ENCODE measurements at regions not wholly inside any gene's neighbourhood (a gene's known extent, or its start where the extent isn't known, plus 50 kb on each side); places are given as distances from the start of the nearest gene placed in this dataset.

- TF ChIP-seq CTCF (conservative IDR thresholded peaks at IDR 0.05) (no peak), ZFX (IDR thresholded peaks at IDR 0.05) (no peak)
Measured at GRCh38 chr6:71130277-71130676, 158.3 kb upstream of the OGFRL1 start.
